GM12878 (cell line): ENCODE measurements at regions not wholly inside any gene's neighbourhood (a gene's known extent, or its start where the extent isn't known, plus 50 kb on each side); places are given as distances from the start of the nearest gene placed in this dataset.

ENCODE experiments used
- ATAC-seq: fragments of 200-7000 bp; cut with Tn5 transposase; 3 replicates; pipeline ENCODE4 v1.9.1; 2020; ENCODE audit warnings: mild to moderate bottlenecking, moderate library complexity
- BruUV-seq: library from RNA; stranded (reverse); fragments of 400-500 nt; replicated peaks from 2 replicates; lab custom pipeline; 2021; lab: Mats Ljungman, UMichigan
- CTCF ChIA-PET: fragments of 300-600 bp; sonication (Branson Sonifier 250); formaldehyde crosslinking; extraction: SDS; loops from one replicate; lab custom pipeline; 2021; ENCODE audit warnings: inconsistent platforms; lab: Yijun Ruan, JAX
- POLR2A ChIA-PET: fragments of 350-600 bp; formaldehyde crosslinking; extraction: SDS; loops from one replicate; lab custom pipeline; 2021; ENCODE audit warnings: inconsistent platforms; lab: Charles Lee
- RAD21 ChIA-PET: fragments of 300-600 bp; sonication (Branson Sonifier 250); formaldehyde crosslinking; loops from one replicate; lab custom pipeline; 2023; ENCODE audit warnings: antibody characterized with exemption; ENCODE audit not compliant: unreplicated experiment; lab: Charles Lee
- SMC1A ChIA-PET: fragments of 300-600 bp; sonication (Branson Sonifier 250); formaldehyde crosslinking; loops from one replicate; lab custom pipeline; 2023; ENCODE audit not compliant: unreplicated experiment, uncharacterized antibody; lab: Charles Lee
- DNase-seq: peaks from one replicate; pipeline ENCODE4 v3.0.0-alpha.2; 2011; ENCODE audit warnings: low read depth, low spot score
- FAIRE-seq: peaks from 3 replicates; lab custom pipeline; 2011; peaks lifted over from hg19 to GRCh38; lab: Jason Lieb, UNC
- H2AFZ ChIP-seq: 2 replicates; pipeline ENCODE4 v1.6.0; 2011; ENCODE audit warnings: low read depth, low read length, control low read depth; ENCODE audit not compliant: control insufficient read depth
- H3K27ac ChIP-seq: 2 replicates; pipeline ENCODE4 v1.5.1; 2011; ENCODE audit warnings: control low read depth; ENCODE audit not compliant: control insufficient read depth, insufficient read depth
- H3K27me3 ChIP-seq, 2 experiments: replicated peaks in 1 of 2; 2 replicates each; pipeline versions ENCODE4 v1.6.0 to v1.6.1; 2011; ENCODE audit warnings: low read length in 1 of 2; ENCODE audit not compliant: control insufficient read depth in 2 of 2, insufficient read depth in 2 of 2
- H3K36me3 ChIP-seq, 2 experiments: 2 replicates each; pipeline ENCODE4 v1.5.1; 2011; ENCODE audit warnings: low read length in 1 of 2; ENCODE audit not compliant: control insufficient read depth in 2 of 2, insufficient read depth in 2 of 2
- H3K4me1 ChIP-seq: 2 replicates; pipeline ENCODE4 v1.6.1; 2011; ENCODE audit warnings: mild to moderate bottlenecking, low read length, moderate library complexity, mixed read lengths; ENCODE audit not compliant: control insufficient read depth, insufficient read depth
- H3K4me2 ChIP-seq: 2 replicates; pipeline ENCODE4 v1.6.0; 2011; ENCODE audit warnings: control low read depth; ENCODE audit not compliant: control insufficient read depth, insufficient read depth
- H3K4me3 ChIP-seq: fragments of 200-600 bp; sonication (generic); 2 replicates; pipeline ENCODE4 v1.5.1; 2016
- H3K79me2 ChIP-seq: 2 replicates; pipeline ENCODE4 v1.6.0; 2011; ENCODE audit warnings: low read length; ENCODE audit not compliant: control insufficient read depth, insufficient read depth
- H3K9ac ChIP-seq: 2 replicates; pipeline ENCODE4 v1.8.0; 2011; ENCODE audit warnings: low read length, control low read depth, mixed read lengths; ENCODE audit not compliant: control insufficient read depth, insufficient read depth
- H3K9me3 ChIP-seq: replicated peaks from 3 replicates; pipeline ENCODE4 v1.5.1; 2011; ENCODE audit warnings: mild to moderate bottlenecking, low read length; ENCODE audit not compliant: control insufficient read depth, insufficient read depth
- H4K20me1 ChIP-seq: 2 replicates; pipeline ENCODE4 v1.6.0; 2011; ENCODE audit not compliant: control insufficient read depth, insufficient read depth
- CHD1 ChIP-seq: IDR thresholded peaks from 2 replicates; pipeline ENCODE4 v1.6.1; 2012; ENCODE audit warnings: low read depth, low read length, improper control_type of control experiment
- MXI1 ChIP-seq: fragments of 150-350 bp; IDR thresholded peaks from 2 replicates; pipeline ENCODE4 v1.6.1; 2011; ENCODE audit warnings: low read depth, mild to moderate bottlenecking, inconsistent platforms, low read length, improper control_type of control experiment
- ZBTB11 ChIP-seq: fragments of 450-650 bp; formaldehyde crosslinking; IDR thresholded peaks from 2 replicates; pipeline ENCODE4 v1.5.0; 2022; ENCODE audit warnings: mild to moderate bottlenecking, missing genetic modification characterization
- WGBS: methylation state at CpG from one replicate; pipeline ENCODE4 v1.1.6; 2016; ENCODE audit warnings: low lambda C conversion rate; ENCODE audit not compliant: insufficient replicate concordance, insufficient coverage; ENCODE audit errors: missing lambda C conversion rate; 5-methylcytosine and 5-hydroxymethylcytosine counted together
- in situ Hi-C: fragments of 300-500 bp; cut with MboI; formaldehyde crosslinking; loops from 9 replicates; pipeline ENCODE4 v1.14.3; 2018; ENCODE audit warnings: mixed read lengths
- intact Hi-C: fragments of 100-400 bp; cut with micrococcal nuclease; formaldehyde crosslinking; loops from one replicate; pipeline ENCODE4 v1.14.2; 2022; ENCODE audit not compliant: unreplicated experiment
- TF ChIP-seq, protein P1 (sequence below): fragments of 450-650 bp; IDR thresholded peaks from 2 replicates; pipeline ENCODE4 v1.6.1; 2017; ENCODE audit warnings: borderline replicate concordance

DNA sequence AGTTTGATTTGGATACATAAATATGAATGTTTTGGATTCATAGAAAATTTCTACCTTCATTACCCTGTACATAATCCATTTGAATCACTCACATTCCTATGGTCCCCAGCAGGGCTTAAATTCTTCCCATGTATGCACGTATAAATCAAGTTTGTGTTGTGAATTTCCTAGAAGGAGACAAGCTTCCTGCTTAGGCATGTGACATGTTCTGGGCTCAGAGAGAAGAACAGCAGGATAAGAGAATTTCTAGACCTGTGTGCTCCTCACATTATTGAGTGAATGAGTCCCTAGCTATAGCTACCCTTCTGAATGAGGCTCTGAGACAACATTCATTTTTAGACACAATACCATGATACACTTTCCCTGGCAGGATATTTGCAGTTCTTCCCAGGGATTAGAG lies 229.1 kb downstream of the YTHDC2 start:
- no peak for DNase-seq
- Histone ChIP-seq H3K36me3 (no peaks in the 10 kb centered on the region), H3K4me3 (no peak overlapping the region), H4K20me1 (no peaks in the 10 kb centered on the region), H3K27me3 (no peaks in the 10 kb centered on the region), H3K27ac (no peak overlapping the region), H3K9ac (no peak overlapping the region), H3K79me2 (no peaks in the 10 kb centered on the region), H3K4me2 (no peak overlapping the region), H3K9me3 (no peaks in the 10 kb centered on the region; the same call in 2 of the 3 replicates), H2AFZ (no peak overlapping the region), H3K4me1 (no peaks in the 10 kb centered on the region)
- in situ Hi-C loops, result no loop called here
- 0% methylated on average over 1 of the region's 1 CpG for WGBS
- no peak for ATAC-seq
- FAIRE-seq, result no peak
- TF ChIP-seq MXI1 (no peak), ZBTB11 (CRISPR knock-in tag) (no peak), CHD1 (no peak)
- TF ChIP-seq, protein P1, sequence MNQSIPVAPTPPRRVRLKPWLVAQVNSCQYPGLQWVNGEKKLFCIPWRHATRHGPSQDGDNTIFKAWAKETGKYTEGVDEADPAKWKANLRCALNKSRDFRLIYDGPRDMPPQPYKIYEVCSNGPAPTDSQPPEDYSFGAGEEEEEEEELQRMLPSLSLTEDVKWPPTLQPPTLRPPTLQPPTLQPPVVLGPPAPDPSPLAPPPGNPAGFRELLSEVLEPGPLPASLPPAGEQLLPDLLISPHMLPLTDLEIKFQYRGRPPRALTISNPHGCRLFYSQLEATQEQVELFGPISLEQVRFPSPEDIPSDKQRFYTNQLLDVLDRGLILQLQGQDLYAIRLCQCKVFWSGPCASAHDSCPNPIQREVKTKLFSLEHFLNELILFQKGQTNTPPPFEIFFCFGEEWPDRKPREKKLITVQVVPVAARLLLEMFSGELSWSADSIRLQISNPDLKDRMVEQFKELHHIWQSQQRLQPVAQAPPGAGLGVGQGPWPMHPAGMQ, result no peak
- SMC1A ChIA-PET, result interaction anchor here (1.0 to 1.1 kb wide), 2 partner anchors 14 to 66 kb away, joined by 3 read pairs; no protein-coding TSS in a partner anchor
- intact Hi-C loops, result no loop called here
- CTCF ChIA-PET, result no interaction called here
- POLR2A ChIA-PET, result no interaction called here
- no TSS peak for BruUV-seq
- RAD21 ChIA-PET, result no interaction called here
